Endothelial cell of umbilical vein (primary cell): ENCODE measurements at regions not wholly inside any gene's neighbourhood (a gene's known extent, or its start where the extent isn't known, plus 50 kb on each side); places are given as distances from the start of the nearest gene placed in this dataset.
A peak's percentile ranks its signal among the peaks of the same experiment; 100 is the strongest.

Source experiments
- BruUV-seq: library from RNA; stranded (reverse); fragments of 400-500 nt; replicated peaks from 2 replicates; lab custom pipeline; 2021; lab: Mats Ljungman, UMichigan
- CTCF ChIA-PET: fragments of 300-600, 350-600 bp; sonication (Branson Sonifier 250); formaldehyde crosslinking; loops from one replicate; lab custom pipeline; 2021; ENCODE audit warnings: antibody characterized with exemption, inconsistent platforms; lab: Charles Lee
- POLR2A ChIA-PET: fragments of 300-600, 350-600 bp; sonication (Branson Sonifier 250); formaldehyde crosslinking; loops from one replicate; lab custom pipeline; 2021; ENCODE audit warnings: antibody characterized with exemption, inconsistent platforms; lab: Charles Lee
- DNase-seq: peaks from one replicate; pipeline ENCODE4 v3.0.0-alpha.2; 2011; ENCODE audit warnings: low read depth, low spot score
- FAIRE-seq: peaks from 2 replicates; lab custom pipeline; 2011; peaks lifted over from hg19 to GRCh38; lab: Jason Lieb, UNC
- H2AFZ ChIP-seq: 2 replicates; pipeline ENCODE4 v1.6.0; 2012; ENCODE audit warnings: low read depth, low read length, control low read depth, inconsistent platforms
- H3K27ac ChIP-seq: 2 replicates; pipeline ENCODE4 v1.5.1; 2011; ENCODE audit warnings: low read depth, mild to moderate bottlenecking, control low read depth, low read length, moderate library complexity; ENCODE audit not compliant: insufficient read depth
- H3K27me3 ChIP-seq, 2 experiments: 2 replicates each; pipeline versions ENCODE4 v1.6.0 to v1.6.1; 2011; ENCODE audit warnings: low read length in 2 of 2, mixed read lengths in 1 of 2; ENCODE audit not compliant: control insufficient read depth in 2 of 2, insufficient read depth in 2 of 2
- H3K36me3 ChIP-seq, 2 experiments: 2 replicates in 1 of 2; 3 replicates in 1 of 2; pipeline ENCODE4 v1.5.1; 2011; ENCODE audit warnings: low read length in 2 of 2, mild to moderate bottlenecking in 1 of 2, moderate library complexity in 1 of 2; ENCODE audit not compliant: control insufficient read depth in 2 of 2, insufficient read depth in 2 of 2; ENCODE audit errors: extremely low read depth in 1 of 2
- H3K4me1 ChIP-seq: 3 replicates; pipeline ENCODE4 v1.5.1; 2011; ENCODE audit warnings: mild to moderate bottlenecking, low read length; ENCODE audit not compliant: control insufficient read depth, insufficient read depth; ENCODE audit errors: extremely low read depth
- H3K4me2 ChIP-seq: 2 replicates; pipeline ENCODE4 v1.6.1; 2011; ENCODE audit warnings: low read length, control low read depth, mixed read lengths; ENCODE audit not compliant: insufficient read depth
- H3K4me3 ChIP-seq, 3 experiments: fragments of 200-600 bp in 1 of 3; sonication (generic), shearing (Covaris generic) in 1 of 3; replicated peaks in 1 of 3; 2 replicates each; pipeline ENCODE4 v1.5.1; 2011 to 2016; ENCODE audit warnings: control low read depth in 3 of 3, low read length in 3 of 3, mild to moderate bottlenecking in 2 of 3, inconsistent platforms in 1 of 3, low read depth in 1 of 3, moderate library complexity in 1 of 3; ENCODE audit not compliant: insufficient read depth in 1 of 3
- H3K79me2 ChIP-seq: 2 replicates; pipeline ENCODE4 v1.6.0; 2012; ENCODE audit warnings: low read length, inconsistent platforms; ENCODE audit not compliant: control insufficient read depth, insufficient read depth
- H3K9ac ChIP-seq: replicated peaks from 2 replicates; pipeline ENCODE3; 2011; ENCODE audit warnings: low read length, control low read depth; ENCODE audit not compliant: insufficient read depth; ENCODE audit errors: extremely low read depth
- H3K9me1 ChIP-seq: replicated peaks from 3 replicates; pipeline ENCODE4 v1.6.0; 2011; ENCODE audit warnings: mild to moderate bottlenecking, low read length; ENCODE audit not compliant: control insufficient read depth, insufficient read depth; ENCODE audit errors: extremely low read depth
- H3K9me3 ChIP-seq: replicated peaks from 2 replicates; pipeline ENCODE4 v1.5.1; 2012; ENCODE audit warnings: low read length, inconsistent platforms; ENCODE audit not compliant: control insufficient read depth, insufficient read depth
- H4K20me1 ChIP-seq: replicated peaks from 2 replicates; pipeline ENCODE3; 2011; ENCODE audit warnings: mild to moderate bottlenecking, low read length; ENCODE audit not compliant: control insufficient read depth, insufficient read depth; ENCODE audit errors: extremely low read depth
- EZH2 ChIP-seq: IDR thresholded peaks from 2 replicates; pipeline ENCODE4 v1.6.1; 2012; ENCODE audit warnings: borderline replicate concordance, low read depth, mild to moderate bottlenecking, moderate library complexity, low read length, inconsistent platforms; ENCODE audit not compliant: severe bottlenecking
- FOS ChIP-seq: IDR thresholded peaks from 2 replicates; pipeline ENCODE4 v1.6.1; 2011; ENCODE audit warnings: mild to moderate bottlenecking, low read length, moderate library complexity, borderline replicate concordance; ENCODE audit not compliant: insufficient read depth
- GATA2 ChIP-seq: IDR thresholded peaks from 2 replicates; pipeline ENCODE4 v1.7.0; 2011; ENCODE audit warnings: low read depth, mild to moderate bottlenecking, moderate library complexity, mixed read lengths, low read length; ENCODE audit not compliant: insufficient read length, insufficient read depth
- JUN ChIP-seq: IDR thresholded peaks from 2 replicates; pipeline ENCODE4 v1.6.1; 2011; ENCODE audit warnings: borderline replicate concordance, low read depth; ENCODE audit not compliant: insufficient read length, insufficient read depth
- MAX ChIP-seq: IDR thresholded peaks from 2 replicates; pipeline ENCODE4 v1.6.1; 2011; ENCODE audit not compliant: insufficient read depth, insufficient read length
- MYC ChIP-seq: IDR thresholded peaks from one replicate; pipeline ENCODE4 v1.6.1; 2011; ENCODE audit warnings: mild to moderate bottlenecking, low read depth, low read length
- POLR2A ChIP-seq: IDR thresholded peaks from 2 replicates; pipeline ENCODE4 v1.6.1; 2012; ENCODE audit warnings: low read depth, mild to moderate bottlenecking, control low read depth, low read length
- POLR2AphosphoS5 ChIP-seq: IDR thresholded peaks from 2 replicates; pipeline ENCODE4 v1.6.1; 2012; ENCODE audit warnings: low read depth, mild to moderate bottlenecking, control low read depth, low read length, moderate library complexity; ENCODE audit not compliant: insufficient read depth
- dilution Hi-C: fragments of 300-500 bp; cut with MboI; formaldehyde crosslinking; loops from one replicate; pipeline ENCODE4 v1.15.0; 2019; ENCODE audit warnings: low sequenced_read_pairs; ENCODE audit not compliant: extremely low pct_ligation_motif_present
- intact Hi-C: fragments of 100-400 bp; cut with micrococcal nuclease; formaldehyde crosslinking; loops from one replicate; pipeline ENCODE4 v1.10.0; 2022
- TF ChIP-seq, protein P1 (sequence below), 2 donors: IDR thresholded peaks; 1 replicate in 1 of 2; 2 replicates in 1 of 2; pipeline ENCODE4 v1.5.1; 2011; ENCODE audit warnings: low read length in 2 of 2, mild to moderate bottlenecking in 2 of 2, moderate library complexity in 2 of 2, control low read depth in 1 of 2, inconsistent platforms in 1 of 2, low read depth in 1 of 2; ENCODE audit not compliant: insufficient read depth in 1 of 2; ENCODE audit errors: extremely low read depth in 1 of 2

- no peak overlapping the region for H2AFZ ChIP-seq
- DNase-seq, result peak; percentile 7
- no peaks in the 10 kb centered on the region for H3K79me2 ChIP-seq
- no peak overlapping the region for H3K9ac ChIP-seq
- no peak overlapping the region for H3K4me2 ChIP-seq
- POLR2A ChIA-PET, result no interaction called here
- BruUV-seq, result no TSS peak
- H3K27me3 ChIP-seq, result peaks cover 0 to 2% of the 10 kb centered on the region in 2 experiments
- no peak for FAIRE-seq
- no peaks in the 10 kb centered on the region for H3K4me1 ChIP-seq
- no peaks in the 10 kb centered on the region for H3K9me1 ChIP-seq
- no peaks in the 10 kb centered on the region for H3K9me3 ChIP-seq
- CTCF ChIA-PET, result interaction anchor here (0.6 kb wide), 1 partner anchor 847 kb away, joined by 3 read pairs; no protein-coding TSS in a partner anchor
- dilution Hi-C loops, result no loop called here
- TF ChIP-seq JUN (no peak), POLR2A (no peak), GATA2 (no peak), POLR2AphosphoS5 (no peak), EZH2 (no peak), MYC (no peak), MAX (no peak), FOS (no peak)
- TF ChIP-seq, protein P1, sequence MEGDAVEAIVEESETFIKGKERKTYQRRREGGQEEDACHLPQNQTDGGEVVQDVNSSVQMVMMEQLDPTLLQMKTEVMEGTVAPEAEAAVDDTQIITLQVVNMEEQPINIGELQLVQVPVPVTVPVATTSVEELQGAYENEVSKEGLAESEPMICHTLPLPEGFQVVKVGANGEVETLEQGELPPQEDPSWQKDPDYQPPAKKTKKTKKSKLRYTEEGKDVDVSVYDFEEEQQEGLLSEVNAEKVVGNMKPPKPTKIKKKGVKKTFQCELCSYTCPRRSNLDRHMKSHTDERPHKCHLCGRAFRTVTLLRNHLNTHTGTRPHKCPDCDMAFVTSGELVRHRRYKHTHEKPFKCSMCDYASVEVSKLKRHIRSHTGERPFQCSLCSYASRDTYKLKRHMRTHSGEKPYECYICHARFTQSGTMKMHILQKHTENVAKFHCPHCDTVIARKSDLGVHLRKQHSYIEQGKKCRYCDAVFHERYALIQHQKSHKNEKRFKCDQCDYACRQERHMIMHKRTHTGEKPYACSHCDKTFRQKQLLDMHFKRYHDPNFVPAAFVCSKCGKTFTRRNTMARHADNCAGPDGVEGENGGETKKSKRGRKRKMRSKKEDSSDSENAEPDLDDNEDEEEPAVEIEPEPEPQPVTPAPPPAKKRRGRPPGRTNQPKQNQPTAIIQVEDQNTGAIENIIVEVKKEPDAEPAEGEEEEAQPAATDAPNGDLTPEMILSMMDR (IDR thresholded peaks at IDR 0.05; ENCODE audit: extremely low read depth in 1 of 2, insufficient read depth in 1 of 2, low read depth in 1 of 2, low read length in 2 of 2), result no peak
- no peaks in the 10 kb centered on the region for H4K20me1 ChIP-seq
- no peak overlapping the region for H3K4me3 ChIP-seq
- intact Hi-C loops, result no loop called here
- H3K36me3 ChIP-seq, result no peaks in the 10 kb centered on the region
- no peak overlapping the region for H3K27ac ChIP-seq
Measured at GRCh38 chr14:53491256-53491883, 338.2 kb upstream of the DDHD1 start.
